GM18505 (cell line): ENCODE measurements at regions not wholly inside any gene's neighbourhood (a gene's known extent, or its start where the extent isn't known, plus 50 kb on each side); places are given as distances from the start of the nearest gene placed in this dataset.

ENCODE experiments used
- ATAC-seq: cut with Tn5 transposase; IDR thresholded peaks from one replicate; pipeline ENCODE4 v1.9.1; 2021; ENCODE audit not compliant: unreplicated experiment
- POLR2A ChIP-seq: IDR thresholded peaks from 4 replicates; pipeline ENCODE4 v1.6.1; 2011; ENCODE audit warnings: borderline replicate concordance; ENCODE audit not compliant: insufficient read depth, insufficient read length; ENCODE audit errors: extremely low read depth

GRCh38 chr1:87565861-87566260, 237.2 kb downstream of the LMO4 start:
- ATAC-seq: no peak
- no peak for TF ChIP-seq POLR2A

DNA sequence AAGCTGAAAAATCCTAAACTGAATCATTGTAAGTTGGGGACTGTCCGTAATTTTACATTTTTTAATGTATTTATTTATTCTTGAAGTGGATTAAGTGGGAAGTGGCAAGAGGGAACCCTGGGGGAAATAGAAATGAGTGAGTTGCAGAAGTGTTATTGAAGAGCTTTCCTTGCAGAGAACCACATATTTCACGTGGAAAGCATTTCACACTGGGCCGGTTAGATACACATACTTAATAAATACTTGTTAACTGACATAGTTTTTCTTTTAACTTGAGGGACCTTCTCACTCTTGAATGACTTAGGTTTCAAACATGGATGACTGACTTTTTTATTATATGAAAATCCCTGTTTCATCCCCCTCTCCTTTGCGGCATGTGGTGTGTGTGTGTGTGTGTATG, 239.3 kb downstream of the LMO4 start:
- no peak for TF ChIP-seq POLR2A
- no peak for ATAC-seq

DNA sequence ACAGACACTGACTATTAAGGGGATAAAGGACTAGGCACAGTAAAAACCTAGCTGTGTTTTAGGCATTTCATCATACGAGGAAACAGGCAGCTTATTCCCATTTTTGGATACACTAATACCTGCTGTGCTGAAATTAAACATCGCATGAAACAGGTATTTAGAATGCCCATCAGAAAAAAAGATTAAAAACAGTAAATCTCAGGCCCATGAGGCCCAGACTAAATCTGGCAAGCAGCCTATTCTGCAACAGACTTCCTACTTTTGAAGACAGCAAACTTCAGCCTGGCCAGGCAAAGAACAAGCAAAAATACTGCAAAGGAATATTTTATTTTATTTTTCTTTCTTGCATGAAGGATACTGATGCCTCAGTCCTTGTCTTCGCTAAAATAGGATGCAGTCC, 240.2 kb downstream of the LMO4 start:
- no peak for ATAC-seq
- no peak for TF ChIP-seq POLR2A

DNA sequence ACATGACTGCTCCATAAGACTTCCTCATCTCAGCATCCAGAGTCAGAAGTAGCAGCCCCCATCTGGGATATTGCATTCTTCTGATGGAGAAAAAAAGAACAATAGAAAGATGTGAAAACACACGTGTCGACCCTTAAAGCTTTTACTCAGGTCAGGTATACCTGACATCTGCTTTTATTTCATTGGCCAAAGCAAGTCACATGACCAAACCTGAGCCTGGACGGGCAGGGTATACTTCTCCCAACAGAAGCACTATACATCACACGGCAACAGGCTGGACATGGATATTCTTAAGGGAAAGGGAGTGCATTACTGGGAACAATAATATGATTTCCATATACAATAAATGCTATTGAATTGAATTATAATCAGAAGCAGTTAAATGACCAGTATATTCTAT, 243.3 kb downstream of the LMO4 start:
- ATAC-seq: no peak
- no peak for TF ChIP-seq POLR2A

DNA sequence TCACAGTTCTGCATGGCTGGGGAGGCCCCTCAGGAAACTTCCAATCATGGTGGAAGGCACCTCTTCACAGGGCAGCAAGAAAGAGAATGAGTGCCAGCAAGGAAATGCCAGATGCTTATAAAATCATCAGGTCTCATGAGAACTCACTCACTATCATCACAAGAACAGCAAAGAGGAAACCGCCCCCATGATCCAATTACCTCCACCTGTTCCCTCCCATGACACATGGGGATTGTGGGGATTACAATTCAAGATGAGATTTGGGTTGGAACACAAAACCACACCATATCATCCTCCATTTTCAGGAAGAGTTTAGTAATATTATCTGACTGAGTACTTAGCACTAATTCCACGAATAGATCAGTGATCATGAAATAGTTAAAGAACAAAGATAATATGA, 244.2 kb downstream of the LMO4 start:
- ATAC-seq: no peak

DNA sequence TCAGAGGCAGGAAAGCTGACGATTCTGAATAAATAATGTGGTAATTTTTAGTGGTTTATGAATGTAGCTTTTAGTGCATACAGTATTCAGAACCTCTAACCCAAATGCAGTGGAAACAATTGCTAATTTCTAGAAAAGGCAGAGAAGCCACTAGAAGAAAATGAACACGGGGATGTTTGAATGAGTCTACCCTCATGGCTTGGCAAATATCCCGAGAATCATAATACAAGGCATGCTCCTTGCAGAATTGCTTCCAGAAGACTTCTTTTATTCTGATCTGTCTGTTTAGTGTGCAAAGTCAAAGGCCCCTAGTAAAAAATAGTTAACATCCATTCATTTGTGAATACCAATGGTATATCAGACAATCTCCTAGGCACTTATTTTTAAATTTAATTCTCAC, 246.8 kb downstream of the LMO4 start:
- TF ChIP-seq POLR2A: no peak
- ATAC-seq: no peak

More for the DNA sequence above, 244.2 kb downstream of the LMO4 start:
- no peak for TF ChIP-seq POLR2A

DNA sequence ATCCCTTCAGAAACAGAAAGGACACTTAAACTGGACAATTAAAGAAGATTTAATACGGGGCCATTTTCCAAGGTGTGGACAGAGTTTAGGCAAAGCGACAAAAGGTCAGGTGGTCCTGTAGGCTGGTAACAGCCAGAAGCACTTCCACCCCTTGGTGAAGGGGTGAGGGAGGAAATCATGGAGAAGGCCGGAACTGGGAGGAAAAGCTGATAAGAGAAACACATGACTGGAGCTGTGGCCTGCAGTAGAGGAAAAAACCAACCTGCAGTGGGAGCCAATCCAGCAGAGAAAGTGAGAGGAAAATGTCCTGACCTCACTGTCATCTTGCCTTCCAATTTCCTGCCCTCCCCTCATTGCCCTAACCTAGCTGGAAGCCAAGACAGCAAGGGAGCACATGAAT, 249.8 kb downstream of the LMO4 start:
- TF ChIP-seq POLR2A: no peak
- no peak for ATAC-seq

DNA sequence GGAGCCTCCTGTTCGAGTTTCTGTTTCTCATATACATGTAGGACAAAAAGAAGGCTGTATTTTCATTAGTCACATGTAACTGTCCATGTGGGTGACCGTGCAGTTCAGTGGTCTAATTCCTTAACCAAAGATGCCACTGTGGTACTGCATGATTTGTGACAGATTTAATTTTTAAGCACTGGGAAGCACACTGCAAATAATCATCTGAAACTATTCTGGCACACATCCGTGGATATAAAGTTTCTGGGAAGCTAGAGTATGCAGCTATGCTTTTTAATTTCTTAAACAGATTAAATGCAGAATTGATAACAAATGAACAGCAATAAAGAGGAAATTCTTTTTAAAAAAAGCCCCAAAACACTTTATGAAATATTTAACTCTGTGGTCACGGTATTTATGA, 254.8 kb downstream of the LMO4 start:
- no peak for ATAC-seq
- no peak for TF ChIP-seq POLR2A

- no peak for TF ChIP-seq POLR2A
These were observed 255.9 kb downstream of the LMO4 start for GRCh38 chr1:87584586-87584985.

DNA sequence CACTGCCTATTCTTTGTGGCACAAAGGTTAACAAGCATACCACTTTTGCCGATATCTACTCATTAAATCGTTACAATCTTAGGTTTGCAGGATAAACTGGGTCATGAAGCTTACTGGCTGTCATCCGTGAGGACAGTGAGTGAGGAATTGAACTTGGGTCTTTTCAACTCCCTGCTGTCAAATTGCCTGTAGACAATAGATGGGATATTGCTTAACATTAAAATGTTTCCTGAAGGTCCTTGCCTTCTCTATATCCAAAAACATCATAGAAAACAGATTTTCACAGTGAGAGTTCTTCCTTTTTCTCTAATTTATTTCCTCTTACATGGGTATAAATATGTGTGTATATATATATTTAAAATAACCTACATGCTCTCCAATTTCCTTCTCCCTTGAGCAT, 257.8 kb downstream of the LMO4 start:
- TF ChIP-seq POLR2A: no peak
- ATAC-seq: no peak

More at GRCh38 chr1:87584586-87584985, 255.9 kb downstream of the LMO4 start:
- ATAC-seq: no peak

GRCh38 chr1:87588495-87588894, 259.8 kb downstream of the LMO4 start:
- ATAC-seq: peak; percentile 59
- no peak for TF ChIP-seq POLR2A

GRCh38 chr1:87591492-87591891, 262.8 kb downstream of the LMO4 start:
- no peak for ATAC-seq
- TF ChIP-seq POLR2A: no peak

GRCh38 chr1:87592156-87592555, 263.5 kb downstream of the LMO4 start:
- TF ChIP-seq POLR2A: no peak
- peak; percentile 71 for ATAC-seq

GRCh38 chr1:87594736-87595383, 266.2 kb downstream of the LMO4 start:
- no peak for ATAC-seq
- TF ChIP-seq POLR2A: no peak

DNA sequence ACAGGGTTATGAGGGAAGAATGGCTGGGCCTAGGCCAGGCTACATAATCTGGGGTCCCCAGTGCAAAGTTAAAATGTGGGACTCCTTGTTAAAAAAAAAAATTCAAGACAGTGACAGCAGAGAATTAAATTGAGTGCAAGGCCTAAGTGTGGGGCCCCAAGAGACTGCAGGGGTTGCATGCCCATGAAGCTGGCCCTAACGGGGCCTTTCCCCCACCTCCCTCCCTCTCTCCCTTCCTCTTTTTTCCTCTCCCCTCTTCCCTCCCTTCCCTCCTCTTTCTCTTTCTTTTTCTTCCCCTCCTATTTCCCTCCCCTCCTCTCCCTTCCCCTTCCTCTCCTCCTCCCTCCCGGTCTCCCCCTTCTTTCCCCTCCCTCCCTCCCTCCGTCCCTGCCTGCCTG, 266.7 kb downstream of the LMO4 start:
- TF ChIP-seq POLR2A: no peak
- ATAC-seq: no peak

GRCh38 chr1:87598429-87598828, 269.7 kb downstream of the LMO4 start:
- no peak for TF ChIP-seq POLR2A

DNA sequence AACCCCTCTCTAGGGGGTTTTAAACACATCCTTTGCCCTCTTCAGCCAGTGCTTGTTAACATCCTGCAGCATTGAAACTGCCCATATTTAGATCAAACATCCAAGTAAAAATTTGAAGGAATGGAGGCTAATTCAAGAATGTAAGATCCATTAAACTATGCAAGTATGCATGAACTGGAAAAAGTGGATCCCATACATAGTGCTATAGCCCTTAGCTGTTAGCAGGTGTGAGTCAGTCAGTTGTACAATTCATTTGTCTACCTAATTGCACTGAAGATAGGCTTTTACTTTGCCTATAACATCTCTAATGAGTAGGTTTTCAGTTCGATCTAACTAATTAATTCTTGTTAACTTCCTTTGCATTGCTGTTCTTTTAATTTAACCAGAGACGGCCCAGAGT, 270.9 kb downstream of the LMO4 start:
- no peak for TF ChIP-seq POLR2A

More at GRCh38 chr1:87598429-87598828, 269.7 kb downstream of the LMO4 start:
- no peak for ATAC-seq

More for the DNA sequence above, 270.9 kb downstream of the LMO4 start:
- no peak for ATAC-seq
